ENCODE measurements at regions not wholly inside any gene's neighbourhood (a gene's known extent, or its start where the extent isn't known, plus 50 kb on each side); places are given as distances from the start of the nearest gene placed in this dataset.

GRCh38 chr18:78645216-78645615, 334.4 kb upstream of the SALL3 start:
- no peak for DNase-seq (ENCODE audit: insufficient read length, low spot score)
- no peak for FAIRE-seq

DNA sequence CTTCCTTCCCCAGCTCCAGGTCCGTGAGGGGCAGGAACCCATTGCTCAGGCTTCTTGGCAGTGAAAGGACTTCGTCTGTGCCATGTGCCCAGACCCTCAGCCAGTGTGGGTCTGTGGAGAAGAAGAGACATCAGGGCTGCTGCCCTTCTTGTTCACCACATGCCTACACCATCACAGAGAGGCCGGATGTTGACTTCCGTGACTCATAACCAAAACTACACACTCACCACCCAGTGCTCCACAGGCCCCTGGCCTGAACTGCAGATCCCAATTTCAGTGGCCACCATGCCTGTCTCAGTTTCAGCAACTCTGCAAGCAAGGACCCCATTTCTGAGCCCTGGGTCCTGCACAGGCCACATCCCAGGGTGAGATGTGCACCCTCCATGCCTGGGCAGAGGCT, 332.6 kb upstream of the SALL3 start:
- DNase-seq (ENCODE audit: insufficient read length, low spot score) (no peak), FAIRE-seq (no peak)

DNA sequence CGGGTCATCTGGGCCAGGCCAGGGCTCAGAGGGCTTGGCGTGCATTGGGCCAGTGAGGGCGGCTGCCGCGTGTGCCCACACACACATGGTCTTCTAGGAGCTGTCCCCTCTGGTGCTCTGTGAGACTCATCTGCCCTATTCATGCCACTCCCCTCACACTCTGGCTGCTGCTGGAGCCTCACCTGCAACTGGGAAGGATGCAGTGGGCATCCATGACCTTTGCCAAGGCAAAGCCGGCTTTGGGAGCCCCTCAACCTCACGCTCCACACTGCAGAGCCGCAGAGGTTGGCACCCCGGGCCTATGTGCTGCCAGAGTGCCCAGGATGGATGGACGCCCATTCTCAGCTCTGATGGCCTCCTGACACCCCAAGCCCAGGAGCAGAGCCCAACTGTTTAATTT, 330.2 kb upstream of the SALL3 start:
- no peak for DNase-seq (ENCODE audit: insufficient read length, low spot score)
- FAIRE-seq = no peak

GRCh38 chr18:78650926-78651325, 328.7 kb upstream of the SALL3 start:
- no peak for DNase-seq (ENCODE audit: insufficient read length, low spot score)
- FAIRE-seq = no peak

DNA sequence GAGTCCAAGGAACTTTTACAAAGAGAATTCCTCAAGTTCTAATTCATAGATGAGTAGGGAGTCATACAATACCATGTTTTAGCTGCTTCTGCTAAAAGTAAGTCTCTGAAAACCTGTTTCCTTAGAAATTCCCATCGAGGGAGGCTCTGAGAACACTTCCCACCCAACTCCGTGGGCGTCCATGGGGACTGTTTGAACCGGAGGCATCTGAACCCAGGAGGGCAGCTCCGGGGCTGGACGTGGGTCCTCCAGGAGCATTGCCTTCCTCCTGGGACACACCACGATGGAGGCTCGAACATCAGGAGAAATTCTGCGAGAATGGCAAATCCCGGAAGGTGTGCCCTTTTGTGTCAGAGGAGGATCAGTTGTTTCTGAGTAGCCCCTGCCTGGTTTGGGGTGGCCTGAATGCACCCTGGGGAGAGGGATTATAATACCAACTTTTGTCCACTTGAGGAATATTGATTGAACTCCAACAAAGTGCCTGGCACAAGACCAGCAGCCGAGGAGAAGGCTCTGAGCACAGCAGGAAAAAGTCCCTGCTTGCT, 327.5 kb upstream of the SALL3 start:
- DNase-seq (ENCODE audit: insufficient read length, low spot score) (no peak), FAIRE-seq (no peak)

DNA sequence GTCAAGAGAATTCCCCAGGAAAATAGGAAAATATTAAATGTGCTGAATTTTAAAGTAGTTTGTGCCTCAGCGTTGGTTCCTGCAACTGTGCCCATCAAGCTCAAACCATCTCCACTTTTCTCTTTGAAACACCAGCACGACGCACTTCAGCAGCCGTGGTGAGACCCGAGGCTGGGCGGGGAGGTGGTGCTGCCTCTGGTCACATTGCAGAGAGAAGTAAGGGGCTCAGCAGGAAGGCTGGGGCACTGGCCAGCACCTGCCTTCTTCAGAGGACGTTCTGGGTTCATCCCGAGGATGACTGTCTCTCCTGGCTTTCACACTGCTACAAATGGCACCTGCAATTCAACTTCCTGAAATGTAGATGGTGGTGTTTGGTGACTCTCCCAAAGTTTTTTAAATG, 323.7 kb upstream of the SALL3 start:
- FAIRE-seq = no peak
- no peak for DNase-seq (ENCODE audit: insufficient read length, low spot score)

- no peak for FAIRE-seq
- DNase-seq (ENCODE audit: insufficient read length, low spot score) = no peak
These were observed 323.2 kb upstream of the SALL3 start for GRCh38 chr18:78656346-78656925.

DNA sequence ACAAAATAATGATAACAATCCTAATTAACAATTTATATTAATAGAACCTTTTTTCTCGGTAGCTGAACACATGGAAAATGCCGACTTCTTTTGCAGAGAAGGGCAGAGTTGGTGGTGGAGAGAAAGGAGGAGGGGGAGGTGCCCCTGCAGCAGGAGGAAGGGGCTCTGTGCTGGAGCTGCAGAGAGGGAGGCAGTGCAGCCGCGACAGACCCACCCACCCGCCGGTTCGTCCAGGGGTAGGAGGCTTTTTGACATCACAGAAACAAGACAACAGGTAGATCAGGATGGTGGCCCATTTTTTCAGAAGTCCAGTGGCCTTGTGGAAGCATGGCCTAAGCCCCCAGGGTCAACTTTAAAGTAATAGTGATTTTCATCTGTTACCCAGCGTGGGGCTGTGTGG, 321.1 kb upstream of the SALL3 start:
- no peak for FAIRE-seq
- DNase-seq (ENCODE audit: insufficient read length, low spot score) = no peak

GRCh38 chr18:78659057-78659456, 320.6 kb upstream of the SALL3 start:
- DNase-seq (ENCODE audit: insufficient read length, low spot score) (no peak), FAIRE-seq (no peak)

DNA sequence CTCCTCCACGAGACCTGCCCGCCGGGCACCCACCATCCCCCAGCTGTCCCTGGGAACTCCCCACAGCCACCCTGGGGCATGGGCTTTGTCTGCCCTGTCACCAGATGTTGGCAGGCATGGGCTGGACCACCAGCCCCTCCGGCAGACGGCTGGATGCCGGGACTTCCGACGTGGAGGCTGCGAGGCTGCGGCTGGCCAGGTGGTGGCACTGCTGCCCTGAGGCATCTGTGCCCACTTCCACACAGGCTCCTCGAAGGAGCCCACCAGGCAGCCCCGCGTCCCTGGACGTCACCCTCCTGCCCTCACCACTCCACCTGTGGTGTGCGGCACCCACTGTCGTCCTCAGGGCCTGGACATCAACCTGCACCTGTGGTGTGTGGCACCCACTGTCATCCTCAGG, 319.9 kb upstream of the SALL3 start:
- no peak for FAIRE-seq
- no peak for DNase-seq (ENCODE audit: insufficient read length, low spot score)

DNA sequence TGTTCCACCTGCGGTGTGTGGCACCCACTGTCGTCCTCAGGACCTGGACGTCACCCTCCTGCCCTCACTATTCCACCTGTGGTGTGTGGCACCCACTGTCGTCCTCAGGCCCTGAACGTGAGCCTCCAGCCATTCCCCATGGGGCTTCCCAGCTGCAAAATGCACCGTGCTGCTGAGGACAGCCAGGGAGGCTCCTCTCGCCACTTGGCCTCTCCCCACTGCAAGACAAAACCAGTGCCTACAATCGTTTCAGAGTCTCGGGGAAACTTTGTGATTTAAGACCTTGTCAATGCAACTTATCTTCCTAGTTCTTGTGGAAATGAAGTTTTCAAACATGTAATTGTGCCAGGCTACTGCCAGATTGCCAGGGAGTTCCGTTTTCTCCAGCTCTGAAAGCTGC, 319.3 kb upstream of the SALL3 start:
- DNase-seq (ENCODE audit: insufficient read length, low spot score) (no peak), FAIRE-seq (no peak)

DNA sequence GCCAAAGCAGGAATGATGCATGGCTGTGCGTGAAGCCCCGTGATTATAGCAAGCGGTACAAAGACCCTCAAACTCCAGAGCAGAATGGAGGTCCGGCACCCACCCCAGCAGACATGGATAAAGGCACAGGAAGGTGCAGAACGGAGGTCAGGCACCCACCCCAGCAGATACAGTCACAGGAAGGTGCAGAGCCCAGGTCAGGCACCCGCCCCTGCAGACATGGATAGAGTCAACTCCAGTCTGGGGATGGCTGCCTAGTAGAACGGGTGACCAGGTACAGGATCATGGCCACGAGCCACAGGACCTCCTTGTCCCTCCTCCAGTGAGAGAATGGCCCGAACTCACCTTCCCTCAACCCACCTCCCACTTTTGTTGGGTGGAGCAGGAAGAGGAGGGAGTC, 318.3 kb upstream of the SALL3 start:
- no peak for FAIRE-seq
- DNase-seq (ENCODE audit: insufficient read length, low spot score) = no peak

- DNase-seq (ENCODE audit: insufficient read length, low spot score) = no peak
- no peak for FAIRE-seq
These were observed 316.7 kb upstream of the SALL3 start for GRCh38 chr18:78662879-78663278.

DNA sequence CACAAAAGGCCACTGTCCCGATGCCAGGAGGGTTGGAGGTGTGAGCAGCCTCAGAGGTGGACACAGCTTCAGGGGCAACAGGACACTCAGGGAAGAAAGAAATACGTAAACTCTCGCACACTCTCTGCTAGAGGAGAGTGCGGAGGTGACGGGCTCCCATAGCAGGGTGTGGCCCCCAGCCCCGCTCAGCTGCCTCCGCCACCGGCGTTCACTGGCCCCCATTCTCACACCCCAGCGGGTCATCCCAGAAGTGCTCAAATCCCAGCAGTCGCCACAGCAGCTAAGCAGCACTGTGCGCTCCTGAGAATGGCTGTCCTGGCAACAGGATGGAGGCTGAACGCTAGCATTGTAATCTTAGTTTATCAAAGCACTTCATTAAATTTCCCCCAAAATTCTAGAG, 315.6 kb upstream of the SALL3 start:
- DNase-seq (ENCODE audit: insufficient read length, low spot score) = no peak
- FAIRE-seq = no peak

GRCh38 chr18:78664848-78665247, 314.8 kb upstream of the SALL3 start:
- FAIRE-seq (no peak), DNase-seq (ENCODE audit: insufficient read length, low spot score) (no peak)

DNA sequence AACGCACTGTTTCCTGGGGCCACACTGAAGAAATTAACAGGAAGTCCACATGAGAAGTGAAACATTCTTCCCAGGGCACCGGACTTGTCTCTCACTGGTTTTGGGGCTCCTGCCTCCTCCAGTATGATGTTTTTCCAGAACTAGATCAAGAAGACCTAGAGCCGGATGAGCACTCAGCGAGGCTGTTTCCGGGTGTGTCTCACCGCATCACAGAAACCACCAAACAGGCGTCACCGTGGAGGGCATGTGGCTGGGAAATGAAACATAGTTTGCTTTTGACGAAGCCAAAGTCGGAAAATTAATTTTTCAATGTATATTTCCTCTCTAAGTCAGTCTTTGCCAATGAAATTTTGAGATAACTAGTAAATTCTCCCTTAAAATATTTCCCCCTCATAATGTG, 314.0 kb upstream of the SALL3 start:
- FAIRE-seq (no peak), DNase-seq (ENCODE audit: insufficient read length, low spot score) (no peak)

- DNase-seq (ENCODE audit: insufficient read length, low spot score) (no peak), FAIRE-seq (no peak)
These were observed 312.8 kb upstream of the SALL3 start for GRCh38 chr18:78666666-78667335.

GRCh38 chr18:78670778-78671391, 308.7 kb upstream of the SALL3 start:
- DNase-seq (ENCODE audit: insufficient read length, low spot score) = no peak
- FAIRE-seq = no peak

DNA sequence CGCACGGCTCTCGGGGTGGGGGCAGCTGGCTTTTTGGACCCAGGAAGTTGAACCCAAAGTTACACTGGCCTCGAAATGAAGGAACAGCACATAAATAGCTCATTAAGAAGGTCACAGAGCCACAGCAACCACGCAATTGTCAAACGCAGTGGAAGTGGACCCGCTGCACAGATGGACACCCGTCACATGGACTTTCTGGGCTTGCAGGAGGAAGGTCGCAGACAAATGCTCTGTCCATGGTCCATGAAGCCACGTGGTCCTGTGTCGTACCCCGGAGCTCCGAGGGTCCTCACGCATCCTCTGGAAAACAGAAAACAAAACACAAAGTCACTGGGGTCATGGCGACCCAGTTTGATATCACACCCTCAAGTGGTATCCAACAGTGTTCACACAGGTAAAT, 308.1 kb upstream of the SALL3 start:
- no peak for FAIRE-seq

GRCh38 chr18:78672862-78673446, 306.7 kb upstream of the SALL3 start:
- FAIRE-seq = no peak
- DNase-seq (ENCODE audit: insufficient read length, low spot score) = no peak

More for the DNA sequence above, 308.1 kb upstream of the SALL3 start:
- DNase-seq (ENCODE audit: insufficient read length, low spot score) = no peak

- DNase-seq (ENCODE audit: insufficient read length, low spot score) (no peak), FAIRE-seq (no peak)
These were observed 305.9 kb upstream of the SALL3 start for GRCh38 chr18:78673516-78674321.
